ENCODE measurements at regions not wholly inside any gene's neighbourhood (a gene's known extent, or its start where the extent isn't known, plus 50 kb on each side); places are given as distances from the start of the nearest gene placed in this dataset.
A peak's percentile ranks its signal among the peaks of the same experiment; 100 is the strongest.
"Not testable (repeated sequence)": the region's sequence is repeated elsewhere in the genome, so short reads cannot be mapped to it uniquely, and the experiment has no call there.

DNA sequence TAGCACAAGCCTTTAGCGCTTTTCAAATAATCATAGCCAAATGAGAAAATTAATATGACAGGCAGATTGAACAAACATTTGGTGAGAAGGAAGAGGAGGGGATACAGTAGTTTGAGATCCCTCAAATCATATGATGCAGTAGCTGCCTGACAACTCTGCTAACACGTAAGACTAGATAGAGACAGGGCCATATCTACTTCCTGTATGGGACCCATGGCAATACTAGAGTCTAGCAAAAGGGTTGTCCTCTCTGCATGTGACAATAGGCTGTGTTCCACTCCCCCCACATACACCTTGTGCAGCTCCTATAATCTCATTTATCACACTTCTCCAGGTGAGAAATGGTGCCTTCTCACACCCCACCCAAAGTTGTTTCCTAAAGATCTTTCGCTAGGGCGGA lies 134.2 kb upstream of the NBPF9 start:
- H3K4me1 Mint-ChIP-seq; CTCF ChIA-PET; intact Hi-C loops (cut with DNase I, micrococcal nuclease); H3K36me3 Mint-ChIP-seq (ENCODE audit: low read depth); DNase-seq; H3K27me3 Mint-ChIP-seq; POLR2A ChIA-PET; H3K4me3 Mint-ChIP-seq; H3K9me3 Mint-ChIP-seq (ENCODE audit: low read depth); ATAC-seq; H3K27ac Mint-ChIP-seq: not testable (repeated sequence)

DNA sequence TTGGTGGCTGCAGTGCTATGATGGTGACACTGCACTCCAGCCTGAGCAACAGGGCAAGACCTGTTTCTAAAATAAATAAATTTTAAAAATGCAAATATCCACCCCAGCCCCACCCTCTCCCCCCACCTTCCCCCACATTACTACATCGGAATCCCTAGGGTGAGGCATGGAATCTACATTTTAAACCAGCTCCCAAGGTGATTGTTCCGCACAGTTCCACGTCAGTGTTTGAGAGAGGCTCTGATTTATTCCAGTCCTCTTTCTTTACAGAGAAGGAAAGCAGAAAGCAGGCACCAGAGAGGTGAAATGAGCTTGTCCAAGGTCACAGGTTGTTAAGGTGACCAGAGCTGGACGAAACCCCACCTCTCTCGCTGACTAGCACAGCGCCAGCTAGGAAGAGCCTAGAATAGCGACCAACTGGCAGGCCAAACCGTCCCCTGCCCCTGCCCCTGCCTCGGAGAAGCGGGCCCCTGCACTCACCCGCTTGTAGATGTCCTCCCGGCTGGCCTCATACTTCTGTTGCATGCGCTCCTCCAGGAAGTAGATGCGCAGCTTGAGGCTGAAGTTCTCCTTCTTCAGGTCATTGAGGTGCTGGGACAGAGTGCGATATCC lies 136.7 kb upstream of the NBPF9 start:
- DNase-seq; POLR2A ChIA-PET; H3K9me3 Mint-ChIP-seq (ENCODE audit: low read depth); intact Hi-C loops (cut with DNase I, micrococcal nuclease); H3K36me3 Mint-ChIP-seq (ENCODE audit: low read depth); ATAC-seq; H3K27ac Mint-ChIP-seq; H3K4me3 Mint-ChIP-seq; H3K27me3 Mint-ChIP-seq; CTCF ChIA-PET; H3K4me1 Mint-ChIP-seq: not testable (repeated sequence)

DNA sequence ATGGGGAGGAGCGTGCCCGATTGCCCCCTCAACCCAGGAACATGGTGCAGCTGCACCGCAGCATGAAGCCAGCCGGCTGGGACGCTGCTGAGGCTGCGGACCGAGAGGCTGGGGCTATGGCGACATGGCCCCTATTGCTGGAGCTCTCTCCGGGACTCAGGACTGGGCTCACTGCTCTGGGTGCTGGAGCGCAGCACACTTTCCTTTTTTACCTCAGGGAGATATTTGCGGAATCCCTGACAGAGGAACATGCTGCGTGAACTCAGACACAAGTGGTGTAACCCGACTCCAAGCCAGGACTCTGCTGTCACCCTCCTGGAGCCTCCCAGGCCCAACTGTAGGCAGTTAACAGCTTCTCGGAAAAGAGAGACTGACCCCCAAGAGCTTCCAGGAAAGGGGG lies 137.2 kb upstream of the NBPF9 start:
- CTCF ChIA-PET; DNase-seq; ATAC-seq; H3K27ac Mint-ChIP-seq; H3K4me3 Mint-ChIP-seq; H3K27me3 Mint-ChIP-seq; POLR2A ChIA-PET; H3K4me1 Mint-ChIP-seq; H3K9me3 Mint-ChIP-seq (ENCODE audit: low read depth); H3K36me3 Mint-ChIP-seq (ENCODE audit: low read depth); intact Hi-C loops (cut with DNase I, micrococcal nuclease): not testable (repeated sequence)

DNA sequence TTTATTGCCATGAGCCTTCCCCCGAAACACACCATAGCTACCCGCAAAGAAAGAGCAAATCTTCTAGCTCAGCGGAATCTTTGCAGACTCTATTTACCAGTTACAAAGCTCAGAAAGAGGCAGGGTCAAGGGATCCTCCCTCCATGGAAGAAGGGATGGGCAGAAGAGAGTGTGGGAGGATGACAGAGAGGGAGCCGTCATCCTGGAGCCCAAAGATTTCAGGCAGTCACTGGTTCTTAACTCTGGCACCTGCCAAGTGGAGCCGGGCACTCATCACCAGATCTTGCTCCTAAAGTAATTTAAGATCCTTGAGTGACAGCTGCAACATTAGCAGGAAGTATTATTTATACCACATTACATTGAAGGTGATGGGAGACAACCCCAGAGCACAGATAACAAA lies 137.9 kb upstream of the NBPF9 start:
- H3K4me1 Mint-ChIP-seq; ATAC-seq; H3K27ac Mint-ChIP-seq; CTCF ChIA-PET; H3K9me3 Mint-ChIP-seq (ENCODE audit: low read depth); intact Hi-C loops (cut with DNase I, micrococcal nuclease); POLR2A ChIA-PET; H3K27me3 Mint-ChIP-seq; DNase-seq; H3K36me3 Mint-ChIP-seq (ENCODE audit: low read depth); H3K4me3 Mint-ChIP-seq: not testable (repeated sequence)

DNA sequence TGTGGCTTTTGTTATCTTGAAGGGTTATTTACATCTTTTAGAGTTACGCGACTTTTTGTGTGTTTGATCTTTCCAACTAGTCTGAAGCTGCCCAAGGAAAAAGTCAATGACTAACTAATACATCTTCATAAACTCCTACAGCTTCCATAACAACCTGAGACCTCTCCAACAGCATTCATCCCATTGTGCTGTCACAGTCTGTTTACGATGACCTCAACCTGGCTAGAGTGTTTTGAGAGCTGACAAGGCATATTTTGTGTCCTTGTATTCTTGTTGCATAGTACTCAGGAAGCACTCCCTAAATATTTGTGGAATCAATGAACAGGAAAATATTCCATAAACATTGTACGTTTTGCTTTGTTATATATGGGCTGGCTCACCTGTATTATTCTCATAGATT lies 140.2 kb upstream of the NBPF9 start:
- ATAC-seq; intact Hi-C loops (cut with DNase I, micrococcal nuclease); CTCF ChIA-PET; H3K4me1 Mint-ChIP-seq; H3K4me3 Mint-ChIP-seq; H3K9me3 Mint-ChIP-seq (ENCODE audit: low read depth); H3K36me3 Mint-ChIP-seq (ENCODE audit: low read depth); H3K27ac Mint-ChIP-seq; POLR2A ChIA-PET; H3K27me3 Mint-ChIP-seq; DNase-seq: not testable (repeated sequence)

DNA sequence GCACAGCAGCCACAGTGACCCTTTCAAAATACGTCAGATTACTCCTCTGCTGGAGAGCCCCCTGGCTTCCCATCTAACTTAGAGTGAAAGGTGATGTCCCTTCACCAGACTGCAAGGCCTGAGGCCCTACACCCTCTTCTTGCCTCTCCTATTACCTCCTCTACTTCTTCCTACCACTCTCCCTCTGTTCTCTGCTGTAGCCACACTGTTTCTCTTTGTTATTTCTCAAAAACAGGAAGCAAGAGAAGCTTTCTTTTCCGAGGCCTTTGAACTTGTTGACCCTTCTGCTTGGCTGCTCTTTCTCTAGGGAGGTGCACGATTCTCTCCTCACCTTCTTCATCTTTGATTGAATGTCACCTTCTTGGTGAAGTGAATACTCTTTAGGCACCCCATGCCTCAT lies 141.3 kb upstream of the NBPF9 start:
- DNase-seq; POLR2A ChIA-PET; CTCF ChIA-PET; H3K4me3 Mint-ChIP-seq; H3K36me3 Mint-ChIP-seq (ENCODE audit: low read depth); H3K27me3 Mint-ChIP-seq; ATAC-seq; H3K27ac Mint-ChIP-seq; intact Hi-C loops (cut with DNase I, micrococcal nuclease); H3K4me1 Mint-ChIP-seq; H3K9me3 Mint-ChIP-seq (ENCODE audit: low read depth): not testable (repeated sequence)

DNA sequence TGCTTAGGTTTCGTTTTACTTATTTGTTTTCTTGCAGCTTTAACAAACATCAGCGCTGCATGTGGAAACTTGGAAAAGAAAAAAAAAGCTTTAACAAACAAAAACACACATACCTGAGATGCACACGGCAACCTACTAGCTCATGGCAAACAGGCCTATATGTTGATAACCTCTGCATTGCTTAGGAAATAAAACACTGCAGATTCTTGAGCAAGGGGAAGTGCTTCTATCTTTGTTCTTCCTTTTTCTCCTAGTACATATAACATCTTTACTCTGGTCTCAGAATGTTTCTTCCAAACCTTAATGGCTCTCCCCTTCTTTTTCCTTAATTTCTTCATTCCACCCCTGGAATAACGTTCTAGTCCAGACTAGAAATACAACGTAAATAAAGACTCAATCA lies 142.9 kb upstream of the NBPF9 start:
- H3K9me3 Mint-ChIP-seq (ENCODE audit: low read depth); POLR2A ChIA-PET; ATAC-seq; H3K27ac Mint-ChIP-seq; CTCF ChIA-PET; H3K27me3 Mint-ChIP-seq; H3K36me3 Mint-ChIP-seq (ENCODE audit: low read depth); H3K4me1 Mint-ChIP-seq; intact Hi-C loops (cut with DNase I, micrococcal nuclease); H3K4me3 Mint-ChIP-seq; DNase-seq: not testable (repeated sequence)

DNA sequence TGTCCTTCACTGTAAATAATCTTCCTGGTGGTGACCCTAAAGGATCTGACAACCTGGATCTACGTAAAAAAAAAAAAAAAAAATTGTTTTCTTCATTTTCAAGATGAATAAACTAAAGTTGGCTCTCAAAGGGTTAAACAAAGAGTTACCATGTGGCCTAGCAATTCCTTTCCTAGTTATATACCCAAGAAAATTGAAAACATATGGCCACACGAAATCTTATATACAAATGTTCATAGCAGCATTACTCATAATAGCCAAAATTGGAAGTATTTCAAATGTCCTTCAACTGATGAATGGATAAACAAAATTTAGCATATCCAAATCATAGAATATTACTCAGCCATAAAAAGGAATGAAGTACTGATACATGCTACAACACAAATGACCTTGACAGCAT lies 145.3 kb upstream of the NBPF9 start:
- POLR2A ChIA-PET; H3K4me3 Mint-ChIP-seq; CTCF ChIA-PET; H3K9me3 Mint-ChIP-seq (ENCODE audit: low read depth); H3K27ac Mint-ChIP-seq; DNase-seq; H3K36me3 Mint-ChIP-seq (ENCODE audit: low read depth); H3K27me3 Mint-ChIP-seq; H3K4me1 Mint-ChIP-seq; intact Hi-C loops (cut with DNase I, micrococcal nuclease); ATAC-seq: not testable (repeated sequence)

DNA sequence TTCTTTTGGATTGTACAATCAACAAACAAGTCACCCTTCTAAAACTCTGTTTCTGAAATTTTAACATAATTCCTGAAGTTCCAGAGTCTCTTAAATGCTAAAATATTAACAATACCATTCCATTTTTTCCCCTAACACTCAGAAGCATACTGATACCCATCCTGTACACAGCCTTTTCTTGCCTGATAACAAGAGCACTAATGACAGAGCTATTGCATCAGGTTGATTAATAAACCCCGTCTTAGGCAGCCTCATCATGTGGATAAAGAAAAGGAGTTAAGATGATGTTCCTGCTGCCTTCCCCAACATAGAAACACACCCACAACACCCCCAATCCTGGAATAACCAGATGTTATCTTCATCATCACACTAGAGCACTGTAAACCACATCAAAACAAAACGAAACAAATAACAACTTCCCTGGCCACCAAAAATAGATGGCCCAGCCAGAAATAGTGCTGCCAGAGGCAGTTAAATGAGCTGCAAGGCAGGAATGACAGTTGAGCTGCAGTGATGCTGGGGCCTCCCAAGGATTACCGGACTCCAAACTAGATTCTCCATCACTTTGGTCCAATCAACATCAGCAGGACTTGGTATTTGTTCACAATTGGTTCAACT lies 146.6 kb upstream of the NBPF9 start:
- intact Hi-C loops (cut with DNase I, micrococcal nuclease); ATAC-seq; H3K27me3 Mint-ChIP-seq; H3K27ac Mint-ChIP-seq; DNase-seq; H3K4me1 Mint-ChIP-seq; POLR2A ChIA-PET; CTCF ChIA-PET; H3K4me3 Mint-ChIP-seq; H3K9me3 Mint-ChIP-seq (ENCODE audit: low read depth); H3K36me3 Mint-ChIP-seq (ENCODE audit: low read depth): not testable (repeated sequence)

DNA sequence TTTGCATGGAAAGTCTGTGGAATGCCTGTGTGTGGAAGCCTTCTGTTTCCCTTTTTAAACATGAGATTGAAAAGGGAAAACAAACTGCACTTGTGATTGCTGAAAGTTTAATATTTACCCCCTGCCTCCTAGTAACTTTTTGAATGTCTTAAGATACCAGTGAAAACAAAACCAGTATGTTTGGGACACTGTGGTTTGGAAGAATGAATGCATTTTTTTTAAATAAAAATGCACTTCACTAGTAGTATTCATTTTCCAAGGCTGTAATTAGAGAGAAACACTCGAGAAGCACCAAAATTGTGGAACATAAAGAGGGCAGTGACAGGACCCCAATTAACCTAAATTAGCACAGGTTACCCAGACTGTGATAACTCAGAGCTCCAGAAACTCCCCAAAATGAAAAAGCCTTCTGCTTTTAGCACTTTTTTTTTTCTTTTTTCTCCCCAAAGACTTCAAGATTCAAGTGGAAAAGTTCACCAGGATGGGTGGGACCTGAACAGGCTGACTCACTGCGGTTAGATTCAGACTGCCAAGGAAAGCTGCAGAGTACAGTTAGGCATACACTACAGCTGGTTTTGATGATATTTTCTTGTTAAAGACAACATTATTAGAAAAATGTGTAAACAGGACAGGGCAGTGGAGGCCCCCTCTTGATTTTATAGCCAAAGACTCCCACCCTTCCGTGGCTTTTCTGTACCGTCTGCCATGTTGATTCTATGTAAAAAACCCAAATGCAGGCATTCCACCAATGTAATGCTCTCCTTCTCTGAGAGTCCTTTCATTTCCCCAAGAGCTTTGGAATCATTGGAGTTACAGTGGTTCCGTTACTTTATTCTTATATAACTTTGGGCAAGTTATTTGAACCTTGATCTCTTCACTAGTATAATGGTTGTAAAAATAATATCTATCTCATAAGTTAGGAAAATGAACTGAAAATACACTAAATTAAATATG lies 151.8 kb upstream of the NBPF9 start:
- H3K27me3 Mint-ChIP-seq; intact Hi-C loops (cut with DNase I, micrococcal nuclease); H3K9me3 Mint-ChIP-seq (ENCODE audit: low read depth); H3K27ac Mint-ChIP-seq; DNase-seq; POLR2A ChIA-PET; H3K4me1 Mint-ChIP-seq; H3K36me3 Mint-ChIP-seq (ENCODE audit: low read depth); ATAC-seq; CTCF ChIA-PET; H3K4me3 Mint-ChIP-seq: not testable (repeated sequence)

DNA sequence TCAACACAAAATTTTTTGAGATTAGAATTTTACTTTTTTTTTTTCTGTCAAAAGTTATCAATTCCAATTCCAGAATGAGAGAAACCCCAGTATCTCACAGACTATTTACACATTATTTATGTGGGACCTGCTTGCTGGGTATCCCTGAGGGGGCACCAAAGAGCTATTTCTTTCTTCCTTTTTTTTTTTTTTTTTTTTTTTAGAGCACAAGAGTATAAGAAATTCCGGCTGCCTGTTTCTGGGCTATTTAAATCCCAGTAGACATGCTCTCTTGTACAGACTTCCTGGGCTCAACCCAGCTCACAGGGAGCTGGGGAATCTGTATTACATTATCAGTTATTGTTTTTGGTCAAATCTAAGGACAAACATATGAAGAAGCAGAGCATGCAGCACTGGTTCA lies 156.9 kb upstream of the NBPF9 start:
- ATAC-seq; H3K36me3 Mint-ChIP-seq (ENCODE audit: low read depth); H3K27me3 Mint-ChIP-seq; CTCF ChIA-PET; H3K4me1 Mint-ChIP-seq; intact Hi-C loops (cut with DNase I, micrococcal nuclease); H3K9me3 Mint-ChIP-seq (ENCODE audit: low read depth); H3K4me3 Mint-ChIP-seq; POLR2A ChIA-PET; DNase-seq; H3K27ac Mint-ChIP-seq: not testable (repeated sequence)

DNA sequence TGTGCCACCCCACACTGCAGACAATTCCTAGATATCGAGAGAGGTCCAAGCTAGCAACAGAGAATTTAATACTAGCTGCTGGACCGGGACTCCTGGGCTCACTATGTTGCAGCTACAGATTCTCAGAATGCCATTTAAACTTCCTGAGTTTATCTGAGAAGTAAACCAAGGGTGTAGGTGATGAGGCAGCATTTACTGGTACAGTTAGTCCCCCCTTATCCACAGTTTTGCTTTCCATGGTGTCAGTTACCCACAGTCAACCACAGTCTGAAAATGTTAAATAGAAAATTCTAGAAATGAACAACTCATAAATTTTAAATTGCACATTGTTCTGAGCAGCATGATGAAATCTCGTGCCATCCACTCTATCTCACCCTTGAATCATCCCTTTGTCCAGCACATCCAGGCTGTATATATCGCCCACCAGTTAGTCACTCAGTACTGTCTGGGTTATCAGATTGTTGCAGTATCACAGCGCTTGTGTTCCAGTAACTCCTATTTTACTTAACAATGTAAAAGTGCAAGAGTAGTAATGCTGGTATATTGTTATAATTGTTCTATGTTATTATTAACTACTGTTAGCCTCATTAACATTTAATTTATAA lies 157.5 kb upstream of the NBPF9 start:
- intact Hi-C loops (cut with DNase I, micrococcal nuclease); H3K9me3 Mint-ChIP-seq (ENCODE audit: low read depth); DNase-seq; H3K27me3 Mint-ChIP-seq; H3K4me3 Mint-ChIP-seq; POLR2A ChIA-PET; H3K27ac Mint-ChIP-seq; H3K36me3 Mint-ChIP-seq (ENCODE audit: low read depth); CTCF ChIA-PET; H3K4me1 Mint-ChIP-seq: not testable (repeated sequence)
- ATAC-seq = peak; percentile 74
